Liver (tissue), 3 donors: ENCODE measurements at regions not wholly inside any gene's neighbourhood (a gene's known extent, or its start where the extent isn't known, plus 50 kb on each side); places are given as distances from the start of the nearest gene placed in this dataset.

Experiments
- FOXA1 ChIP-seq: IDR thresholded peaks from 2 replicates; pipeline ENCODE4 v1.6.1; 2016; ENCODE audit warnings: antibody characterized with exemption
- GABPA ChIP-seq, 2 donors: IDR thresholded peaks in 1 of 2; conservative IDR thresholded peaks in 1 of 2; 2 replicates each; pipeline ENCODE4 v1.6.1; 2016; ENCODE audit warnings: antibody characterized with exemption in 2 of 2, mild to moderate bottlenecking in 1 of 2, moderate library complexity in 1 of 2
- HNF4A ChIP-seq, 2 donors: conservative IDR thresholded peaks; 2 replicates each; pipeline ENCODE4 v1.6.1; 2016; ENCODE audit warnings: antibody characterized with exemption in 2 of 2, mild to moderate bottlenecking in 2 of 2
- JUND ChIP-seq, 2 donors: IDR thresholded peaks; 2 replicates each; pipeline ENCODE4 v1.6.1; 2016; ENCODE audit warnings: antibody characterized with exemption in 2 of 2
- RAD21 ChIP-seq, 2 donors: IDR thresholded peaks; 2 replicates each; pipeline ENCODE4 v1.6.1; 2016; ENCODE audit warnings: antibody characterized with exemption in 2 of 2, mild to moderate bottlenecking in 2 of 2
- RXRA ChIP-seq, 2 donors: IDR thresholded peaks; 2 replicates each; pipeline ENCODE4 v1.6.1; 2017 to 2018; ENCODE audit warnings: antibody characterized with exemption in 2 of 2, mild to moderate bottlenecking in 1 of 2
- SP1 ChIP-seq: IDR thresholded peaks from 2 replicates; pipeline ENCODE4 v1.6.1; 2018; ENCODE audit warnings: antibody characterized with exemption, mild to moderate bottlenecking
- TAF1 ChIP-seq: conservative IDR thresholded peaks from 2 replicates; pipeline ENCODE4 v1.6.1; 2016; ENCODE audit warnings: antibody characterized with exemption, mild to moderate bottlenecking
- YY1 ChIP-seq: IDR thresholded peaks from 2 replicates; pipeline ENCODE4 v1.6.1; 2016; ENCODE audit warnings: antibody characterized with exemption, mild to moderate bottlenecking
- TF ChIP-seq, protein P1 (sequence below): fragments of 150-350 bp; IDR thresholded peaks from 2 replicates; pipeline ENCODE4 v1.5.1; 2017; ENCODE audit warnings: improper control_type of control experiment, low read depth, low read length; ENCODE audit not compliant: missing input control
- TF ChIP-seq, protein P2 (sequence below): IDR thresholded peaks from 2 replicates; pipeline ENCODE4 v1.6.1; 2016; ENCODE audit warnings: antibody characterized with exemption, mild to moderate bottlenecking
- TF ChIP-seq, protein P3 (sequence below): IDR thresholded peaks from 2 replicates; pipeline ENCODE4 v1.6.1; 2016; ENCODE audit warnings: antibody characterized with exemption
- TF ChIP-seq, protein P4 (sequence below): IDR thresholded peaks from 2 replicates; pipeline ENCODE4 v1.6.1; 2016; ENCODE audit warnings: antibody characterized with exemption
- TF ChIP-seq, protein P5 (sequence below): IDR thresholded peaks from 2 replicates; pipeline ENCODE4 v1.6.1; 2016; ENCODE audit warnings: antibody characterized with exemption
- donor health status: healthy.
- donor health status: healthy.

DNA sequence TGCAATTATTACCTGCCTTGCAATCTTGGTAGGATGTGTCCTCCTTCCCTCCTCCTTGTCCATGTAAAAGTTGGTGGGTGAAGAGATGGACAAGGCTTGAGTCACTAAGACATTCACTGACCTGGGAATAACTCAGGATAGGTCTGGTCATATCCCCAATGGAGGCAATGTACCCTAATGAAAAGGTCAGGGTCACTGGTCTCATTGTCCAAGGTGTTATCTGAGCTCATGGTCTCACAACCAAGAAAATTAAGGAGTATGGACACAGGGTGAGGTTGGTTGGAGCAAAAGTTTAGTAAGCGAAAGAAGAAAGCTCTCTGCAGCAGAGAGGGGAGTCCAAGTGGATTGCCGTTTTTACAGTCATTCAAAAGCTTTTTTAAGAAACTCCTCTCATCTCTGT is 179.0 kb downstream of the SNRPN start:
- TF ChIP-seq FOXA1: no peak
- TF ChIP-seq, protein P1, sequence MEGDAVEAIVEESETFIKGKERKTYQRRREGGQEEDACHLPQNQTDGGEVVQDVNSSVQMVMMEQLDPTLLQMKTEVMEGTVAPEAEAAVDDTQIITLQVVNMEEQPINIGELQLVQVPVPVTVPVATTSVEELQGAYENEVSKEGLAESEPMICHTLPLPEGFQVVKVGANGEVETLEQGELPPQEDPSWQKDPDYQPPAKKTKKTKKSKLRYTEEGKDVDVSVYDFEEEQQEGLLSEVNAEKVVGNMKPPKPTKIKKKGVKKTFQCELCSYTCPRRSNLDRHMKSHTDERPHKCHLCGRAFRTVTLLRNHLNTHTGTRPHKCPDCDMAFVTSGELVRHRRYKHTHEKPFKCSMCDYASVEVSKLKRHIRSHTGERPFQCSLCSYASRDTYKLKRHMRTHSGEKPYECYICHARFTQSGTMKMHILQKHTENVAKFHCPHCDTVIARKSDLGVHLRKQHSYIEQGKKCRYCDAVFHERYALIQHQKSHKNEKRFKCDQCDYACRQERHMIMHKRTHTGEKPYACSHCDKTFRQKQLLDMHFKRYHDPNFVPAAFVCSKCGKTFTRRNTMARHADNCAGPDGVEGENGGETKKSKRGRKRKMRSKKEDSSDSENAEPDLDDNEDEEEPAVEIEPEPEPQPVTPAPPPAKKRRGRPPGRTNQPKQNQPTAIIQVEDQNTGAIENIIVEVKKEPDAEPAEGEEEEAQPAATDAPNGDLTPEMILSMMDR: no peak
- no peak for TF ChIP-seq RAD21 (IDR thresholded peaks at IDR 0.05)
- TF ChIP-seq, protein P2, sequence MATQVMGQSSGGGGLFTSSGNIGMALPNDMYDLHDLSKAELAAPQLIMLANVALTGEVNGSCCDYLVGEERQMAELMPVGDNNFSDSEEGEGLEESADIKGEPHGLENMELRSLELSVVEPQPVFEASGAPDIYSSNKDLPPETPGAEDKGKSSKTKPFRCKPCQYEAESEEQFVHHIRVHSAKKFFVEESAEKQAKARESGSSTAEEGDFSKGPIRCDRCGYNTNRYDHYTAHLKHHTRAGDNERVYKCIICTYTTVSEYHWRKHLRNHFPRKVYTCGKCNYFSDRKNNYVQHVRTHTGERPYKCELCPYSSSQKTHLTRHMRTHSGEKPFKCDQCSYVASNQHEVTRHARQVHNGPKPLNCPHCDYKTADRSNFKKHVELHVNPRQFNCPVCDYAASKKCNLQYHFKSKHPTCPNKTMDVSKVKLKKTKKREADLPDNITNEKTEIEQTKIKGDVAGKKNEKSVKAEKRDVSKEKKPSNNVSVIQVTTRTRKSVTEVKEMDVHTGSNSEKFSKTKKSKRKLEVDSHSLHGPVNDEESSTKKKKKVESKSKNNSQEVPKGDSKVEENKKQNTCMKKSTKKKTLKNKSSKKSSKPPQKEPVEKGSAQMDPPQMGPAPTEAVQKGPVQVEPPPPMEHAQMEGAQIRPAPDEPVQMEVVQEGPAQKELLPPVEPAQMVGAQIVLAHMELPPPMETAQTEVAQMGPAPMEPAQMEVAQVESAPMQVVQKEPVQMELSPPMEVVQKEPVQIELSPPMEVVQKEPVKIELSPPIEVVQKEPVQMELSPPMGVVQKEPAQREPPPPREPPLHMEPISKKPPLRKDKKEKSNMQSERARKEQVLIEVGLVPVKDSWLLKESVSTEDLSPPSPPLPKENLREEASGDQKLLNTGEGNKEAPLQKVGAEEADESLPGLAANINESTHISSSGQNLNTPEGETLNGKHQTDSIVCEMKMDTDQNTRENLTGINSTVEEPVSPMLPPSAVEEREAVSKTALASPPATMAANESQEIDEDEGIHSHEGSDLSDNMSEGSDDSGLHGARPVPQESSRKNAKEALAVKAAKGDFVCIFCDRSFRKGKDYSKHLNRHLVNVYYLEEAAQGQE: no peak
- TF ChIP-seq RXRA (IDR thresholded peaks at IDR 0.05): no peak
- TF ChIP-seq, protein P3, sequence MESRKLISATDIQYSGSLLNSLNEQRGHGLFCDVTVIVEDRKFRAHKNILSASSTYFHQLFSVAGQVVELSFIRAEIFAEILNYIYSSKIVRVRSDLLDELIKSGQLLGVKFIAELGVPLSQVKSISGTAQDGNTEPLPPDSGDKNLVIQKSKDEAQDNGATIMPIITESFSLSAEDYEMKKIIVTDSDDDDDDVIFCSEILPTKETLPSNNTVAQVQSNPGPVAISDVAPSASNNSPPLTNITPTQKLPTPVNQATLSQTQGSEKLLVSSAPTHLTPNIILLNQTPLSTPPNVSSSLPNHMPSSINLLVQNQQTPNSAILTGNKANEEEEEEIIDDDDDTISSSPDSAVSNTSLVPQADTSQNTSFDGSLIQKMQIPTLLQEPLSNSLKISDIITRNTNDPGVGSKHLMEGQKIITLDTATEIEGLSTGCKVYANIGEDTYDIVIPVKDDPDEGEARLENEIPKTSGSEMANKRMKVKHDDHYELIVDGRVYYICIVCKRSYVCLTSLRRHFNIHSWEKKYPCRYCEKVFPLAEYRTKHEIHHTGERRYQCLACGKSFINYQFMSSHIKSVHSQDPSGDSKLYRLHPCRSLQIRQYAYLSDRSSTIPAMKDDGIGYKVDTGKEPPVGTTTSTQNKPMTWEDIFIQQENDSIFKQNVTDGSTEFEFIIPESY: no peak
- TF ChIP-seq, protein P4, sequence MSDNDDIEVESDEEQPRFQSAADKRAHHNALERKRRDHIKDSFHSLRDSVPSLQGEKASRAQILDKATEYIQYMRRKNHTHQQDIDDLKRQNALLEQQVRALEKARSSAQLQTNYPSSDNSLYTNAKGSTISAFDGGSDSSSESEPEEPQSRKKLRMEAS: no peak
- no peak for TF ChIP-seq JUND (IDR thresholded peaks at IDR 0.05)
- TF ChIP-seq GABPA (IDR thresholded peaks at IDR 0.05 in 1 of 2, conservative IDR thresholded peaks at IDR 0.05 in 1 of 2): no peak
- TF ChIP-seq, protein P5, sequence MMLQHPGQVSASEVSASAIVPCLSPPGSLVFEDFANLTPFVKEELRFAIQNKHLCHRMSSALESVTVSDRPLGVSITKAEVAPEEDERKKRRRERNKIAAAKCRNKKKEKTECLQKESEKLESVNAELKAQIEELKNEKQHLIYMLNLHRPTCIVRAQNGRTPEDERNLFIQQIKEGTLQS: no peak
- no peak for TF ChIP-seq YY1
- TF ChIP-seq TAF1: no peak
- TF ChIP-seq SP1: no peak
- no peak for TF ChIP-seq HNF4A (conservative IDR thresholded peaks at IDR 0.05)
